D721Med (cell line): ENCODE measurements at regions not wholly inside any gene's neighbourhood (a gene's known extent, or its start where the extent isn't known, plus 50 kb on each side); places are given as distances from the start of the nearest gene placed in this dataset.
A peak's percentile ranks its signal among the peaks of the same experiment; 100 is the strongest.

Experiments
- DNase-seq: peaks from one replicate; pipeline ENCODE4 v3.0.0; 2011; ENCODE audit warnings: low spot score; ENCODE audit not compliant: insufficient read length
- FAIRE-seq: peaks from 2 replicates; lab custom pipeline; 2011; peaks lifted over from hg19 to GRCh38; lab: Jason Lieb, UNC
- CTCF ChIP-seq: IDR thresholded peaks from 2 replicates; pipeline ENCODE4 v1.5.1; 2012; ENCODE audit warnings: mild to moderate bottlenecking, control low read depth; ENCODE audit not compliant: insufficient read depth; ENCODE audit errors: missing control alignments

DNA sequence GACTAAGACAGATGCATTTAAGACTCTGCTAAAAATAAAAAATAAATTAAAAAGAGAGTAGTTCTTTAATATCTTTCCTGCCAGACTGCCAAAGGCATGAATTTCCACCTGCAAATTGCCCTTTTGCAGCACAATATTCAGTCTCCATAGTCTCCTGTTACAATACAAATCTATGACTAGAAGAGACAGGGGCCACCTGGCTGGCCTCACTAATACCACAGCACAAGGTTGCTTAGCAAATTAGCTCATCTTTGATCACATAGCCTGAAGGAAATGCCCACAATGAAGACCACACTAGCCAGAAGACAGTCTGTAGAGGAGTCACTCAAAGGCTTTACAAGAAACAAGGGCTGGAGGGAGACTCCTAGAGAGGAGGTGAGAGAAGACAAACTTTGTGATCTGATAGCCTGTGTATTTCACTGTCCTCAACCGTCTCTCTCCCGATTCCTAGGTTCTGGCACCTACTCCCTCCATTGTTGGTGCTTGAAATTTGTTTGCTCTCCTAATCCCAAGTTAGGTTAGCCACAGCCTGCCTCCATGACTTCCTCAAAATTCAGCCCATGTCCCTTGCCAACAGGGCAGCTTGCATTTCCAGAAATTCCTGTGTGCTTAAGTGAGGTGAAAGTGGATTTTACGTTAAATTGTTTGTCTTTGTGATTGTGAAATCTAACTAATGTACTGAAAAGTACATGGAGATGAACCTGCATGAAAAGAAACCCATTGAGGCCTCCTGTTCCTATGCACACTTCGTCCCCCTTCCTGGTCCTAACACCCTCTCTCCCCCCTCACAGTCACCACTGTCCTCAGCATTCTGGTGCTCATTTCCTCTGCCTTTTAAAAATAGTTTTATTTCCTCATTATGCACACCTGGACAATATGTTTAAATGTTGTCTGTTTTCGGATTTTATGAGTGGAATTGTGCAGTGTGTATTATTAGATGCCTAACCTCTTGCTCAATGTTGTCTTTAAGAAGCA lies 88.7 kb upstream of the PLXNC1 start:
- FAIRE-seq: no peak
- DNase-seq: no peak
- no peak for TF ChIP-seq CTCF

DNA sequence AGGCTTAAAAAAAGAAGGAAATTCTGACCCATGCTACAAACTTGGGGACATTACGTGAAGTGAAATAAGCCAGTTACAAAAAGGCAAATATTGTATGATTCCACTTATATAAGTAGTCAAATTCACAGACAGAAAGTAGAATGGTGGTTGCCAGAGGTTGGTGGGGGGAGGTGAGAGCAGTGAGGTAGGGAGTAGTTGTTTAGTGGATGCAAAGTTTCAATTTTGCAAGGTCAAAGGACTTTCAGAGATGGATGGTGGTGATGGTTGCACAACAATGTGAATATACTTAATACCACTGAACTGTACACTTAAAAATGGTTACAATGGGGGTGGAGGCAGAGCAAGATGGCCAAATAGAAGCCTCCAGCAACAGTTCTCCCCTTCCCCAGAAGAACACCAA lies 86.2 kb upstream of the PLXNC1 start:
- no peak for TF ChIP-seq CTCF
- DNase-seq (no peak), FAIRE-seq (no peak)

DNA sequence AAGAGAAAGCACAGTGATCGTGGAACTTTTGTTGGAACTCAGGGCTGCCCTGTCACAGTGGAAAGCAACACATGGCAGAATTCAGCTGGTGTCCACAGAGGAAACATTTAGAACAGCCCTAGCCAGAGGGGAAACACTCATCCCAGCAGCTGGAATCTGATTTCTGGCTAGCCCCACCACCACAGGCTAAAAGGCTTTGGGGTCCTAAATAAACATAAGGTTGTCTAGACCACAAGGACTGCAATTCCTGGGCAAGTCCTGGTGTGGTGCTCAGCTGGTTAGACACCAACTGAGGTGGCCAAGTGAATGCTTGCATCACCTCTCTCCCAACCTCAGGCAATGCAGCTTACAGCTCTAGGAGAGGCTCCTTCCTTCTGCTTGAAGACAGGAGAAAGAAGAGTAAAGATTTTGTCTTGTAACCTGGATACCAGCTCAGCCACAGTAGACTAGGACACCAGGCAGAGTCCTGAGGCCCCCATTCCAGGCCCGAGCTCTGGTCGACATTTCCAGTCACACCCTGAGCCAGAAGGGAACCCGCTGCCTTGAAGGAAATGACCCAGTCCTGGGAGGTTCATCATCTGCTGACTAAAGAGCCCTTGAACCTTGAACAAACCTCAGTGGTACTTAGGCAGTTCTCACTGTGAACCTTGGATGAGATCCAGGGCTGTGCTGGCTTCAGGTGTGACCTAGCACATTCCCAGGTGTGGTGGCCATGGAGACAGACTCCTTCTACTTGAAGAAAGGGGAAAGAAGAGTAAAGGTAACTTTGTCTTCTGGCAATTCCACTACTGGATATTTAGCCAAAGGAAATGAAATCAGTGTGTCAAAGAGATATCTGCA lies 85.4 kb upstream of the PLXNC1 start:
- TF ChIP-seq CTCF: no peak
- DNase-seq (no peak), FAIRE-seq (no peak)

DNA sequence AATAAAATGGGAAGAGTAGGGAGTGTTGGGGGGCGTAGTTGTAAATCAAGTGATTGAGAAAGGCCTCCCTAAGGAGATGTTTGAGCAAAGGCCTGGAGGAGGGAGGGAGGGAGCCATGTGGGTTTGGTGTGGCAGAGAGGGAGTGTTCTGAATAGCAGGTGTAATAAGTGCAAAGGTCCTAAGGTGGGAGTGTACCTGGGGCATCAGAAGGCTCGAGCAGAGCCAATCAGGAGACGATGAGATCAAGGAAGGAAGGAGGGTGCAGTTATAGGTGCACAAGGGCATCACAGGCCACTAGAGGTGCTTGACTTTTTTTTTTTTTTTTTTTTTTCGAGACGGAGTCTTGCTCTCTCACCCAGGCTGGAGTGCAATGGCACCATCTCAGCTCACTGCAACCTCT lies 77.9 kb upstream of the PLXNC1 start:
- DNase-seq (no peak), FAIRE-seq (no peak)
- TF ChIP-seq CTCF: no peak

GRCh38 chr12:94071258-94071657 lies 77.1 kb upstream of the PLXNC1 start:
- FAIRE-seq: no peak
- no peak for DNase-seq
- TF ChIP-seq CTCF: no peak

DNA sequence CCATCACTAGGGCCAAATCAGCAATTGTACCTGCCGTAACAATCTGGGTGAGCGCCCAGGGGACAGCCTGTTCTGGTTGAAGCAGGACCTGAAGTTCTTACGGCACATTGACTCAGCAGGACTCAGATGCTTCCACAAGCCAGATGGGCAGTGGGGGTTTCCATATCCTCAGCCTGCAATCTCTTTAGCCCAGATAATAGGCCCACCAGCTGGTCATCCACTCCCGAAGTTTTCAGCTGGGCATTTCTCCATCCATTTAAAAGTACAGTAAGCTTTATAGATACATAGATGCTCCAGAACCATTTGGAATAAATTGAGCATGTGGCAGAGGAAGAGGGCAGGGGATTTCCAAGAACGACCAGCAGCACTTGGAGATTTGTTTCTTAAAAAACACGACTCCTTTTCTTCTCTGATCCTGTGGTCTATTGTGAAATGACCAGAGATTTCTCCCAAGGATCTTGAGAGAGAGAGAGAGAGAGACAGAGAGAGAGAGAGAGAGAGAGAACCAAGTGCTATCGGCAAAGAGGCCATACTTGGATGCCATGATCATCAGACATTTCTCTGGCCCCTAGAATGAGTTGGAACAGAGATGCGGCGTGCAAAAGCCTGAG lies 74.8 kb upstream of the PLXNC1 start:
- FAIRE-seq (no peak), DNase-seq (peak; percentile 13)
- TF ChIP-seq CTCF: no peak
